ENCODE measurements at regions not wholly inside any gene's neighbourhood (a gene's known extent, or its start where the extent isn't known, plus 50 kb on each side); places are given as distances from the start of the nearest gene placed in this dataset.
A peak's percentile ranks its signal among the peaks of the same experiment; 100 is the strongest.

- WGBS (ENCODE audit: insufficient coverage) = no CpG with 5 or more reads among the region's 2 CpGs
- no peak overlapping the region for H3K27ac ChIP-seq (ENCODE audit: insufficient read depth in 1 of 2, low read depth in 1 of 2, low read length in 2 of 2, poor library complexity in 1 of 2, severe bottlenecking in 2 of 2)
- no peaks in the 10 kb centered on the region for H3K27me3 ChIP-seq (replicated peaks in 2 of 5; ENCODE audit: control insufficient read depth in 4 of 5, insufficient read depth in 5 of 5, low read length in 4 of 5)
- CTCF ChIA-PET = no interaction called here
- POLR2A ChIA-PET = no interaction called here
- no peak for DNase-seq
- no peaks in the 10 kb centered on the region for H3K36me3 ChIP-seq (ENCODE audit: control insufficient read depth in 4 of 4, insufficient read depth in 4 of 4, low read length in 3 of 4)
- H3K4me1 ChIP-seq (ENCODE audit: control extremely low read depth in 1 of 4, control insufficient read depth in 4 of 4, insufficient read depth in 4 of 4, low read length in 3 of 4) = peaks cover 0 to 23% (median 0%) of the 10 kb centered on the region in 4 experiments
- H3K4me3 ChIP-seq (ENCODE audit: control insufficient read depth in 1 of 7, extremely low read depth in 1 of 7, insufficient read depth in 4 of 7, low read depth in 2 of 7, low read length in 6 of 7) = no peak overlapping the region
- H3K9me3 ChIP-seq (ENCODE audit: control extremely low read depth in 1 of 5, control insufficient read depth in 4 of 5, insufficient read depth in 2 of 5, low read depth in 1 of 5, low read length in 4 of 5) = peaks cover 0 to 8% (median 0%) of the 10 kb centered on the region in 5 experiments
These were observed 252.9 kb downstream of the SNX13 start for GRCh38 chr7:17687361-17687760.

- H3K27ac ChIP-seq (ENCODE audit: insufficient read depth in 1 of 2, low read depth in 1 of 2, low read length in 2 of 2, poor library complexity in 1 of 2, severe bottlenecking in 2 of 2) = no peak overlapping the region
- CTCF ChIA-PET = interaction anchor here (1.2 to 2.3 kb wide), 4 partner anchors 8 to 17 kb away, joined by 3 to 10 read pairs (median 4); no protein-coding TSS in a partner anchor
These were observed 250.9 kb downstream of the SNX13 start for GRCh38 chr7:17689361-17689902.

GRCh38 chr7:17690030-17690429 is 250.3 kb downstream of the SNX13 start:
- no peak overlapping the region for H3K27ac ChIP-seq (ENCODE audit: insufficient read depth in 1 of 2, low read depth in 1 of 2, low read length in 2 of 2, poor library complexity in 1 of 2, severe bottlenecking in 2 of 2)

More at GRCh38 chr7:17689361-17689902, 250.9 kb downstream of the SNX13 start:
- Histone ChIP-seq H3K27me3 (replicated peaks in 2 of 5; ENCODE audit: control insufficient read depth in 4 of 5, insufficient read depth in 5 of 5, low read length in 4 of 5) (no peaks in the 10 kb centered on the region), H3K36me3 (ENCODE audit: control insufficient read depth in 4 of 4, insufficient read depth in 4 of 4, low read length in 3 of 4) (no peaks in the 10 kb centered on the region), H3K4me1 (ENCODE audit: control extremely low read depth in 1 of 4, control insufficient read depth in 4 of 4, insufficient read depth in 4 of 4, low read length in 3 of 4) (peaks cover 0 to 28% (median 0%) of the 10 kb centered on the region in 4 experiments), H3K9me3 (ENCODE audit: control extremely low read depth in 1 of 5, control insufficient read depth in 4 of 5, insufficient read depth in 2 of 5, low read depth in 1 of 5, low read length in 4 of 5) (peaks cover 0 to 8% (median 0%) of the 10 kb centered on the region in 5 experiments), H3K4me3 (ENCODE audit: control insufficient read depth in 1 of 7, extremely low read depth in 1 of 7, insufficient read depth in 4 of 7, low read depth in 2 of 7, low read length in 6 of 7) (no peak overlapping the region)
- POLR2A ChIA-PET = no interaction called here
- WGBS (ENCODE audit: insufficient coverage) = no CpG with 5 or more reads among the region's 5 CpGs
- no peak for DNase-seq

GRCh38 chr7:17696422-17696821 is 243.9 kb downstream of the SNX13 start:
- Histone ChIP-seq H3K36me3 (ENCODE audit: control insufficient read depth in 4 of 4, insufficient read depth in 4 of 4, low read length in 3 of 4) (no peaks in the 10 kb centered on the region), H3K9me3 (ENCODE audit: control extremely low read depth in 1 of 5, control insufficient read depth in 4 of 5, insufficient read depth in 2 of 5, low read depth in 1 of 5, low read length in 4 of 5) (peaks cover 4 to 34% (median 18%) of the 10 kb centered on the region in 5 experiments), H3K4me1 (ENCODE audit: control extremely low read depth in 1 of 4, control insufficient read depth in 4 of 4, insufficient read depth in 4 of 4, low read length in 3 of 4) (peaks cover 0 to 12% (median 0%) of the 10 kb centered on the region in 4 experiments), H3K4me3 (ENCODE audit: control insufficient read depth in 1 of 7, extremely low read depth in 1 of 7, insufficient read depth in 4 of 7, low read depth in 2 of 7, low read length in 6 of 7) (no peak overlapping the region), H3K27me3 (replicated peaks in 2 of 5; ENCODE audit: control insufficient read depth in 4 of 5, insufficient read depth in 5 of 5, low read length in 4 of 5) (no peaks in the 10 kb centered on the region), H3K27ac (ENCODE audit: insufficient read depth in 1 of 2, low read depth in 1 of 2, low read length in 2 of 2, poor library complexity in 1 of 2, severe bottlenecking in 2 of 2) (no peak overlapping the region)
- no peak for DNase-seq
- ChIA-PET CTCF (no interaction called here), POLR2A (no interaction called here)
- 98% methylated on average over 4 of the region's 6 CpGs for whole genome bisulfite sequencing (ENCODE audit: insufficient coverage)

More at GRCh38 chr7:17690030-17690429, 250.3 kb downstream of the SNX13 start:
- DNase-seq = peak; percentile 20 to 74 (median 72)
- H3K4me1 ChIP-seq (ENCODE audit: control extremely low read depth in 1 of 4, control insufficient read depth in 4 of 4, insufficient read depth in 4 of 4, low read length in 3 of 4) = peaks cover 0 to 28% (median 0%) of the 10 kb centered on the region in 4 experiments
- WGBS (ENCODE audit: insufficient coverage) = 0% methylated on average over 2 of the region's 4 CpGs
- ChIA-PET POLR2A (no interaction called here), CTCF (interaction anchor here (1.2 to 2.3 kb wide), 3 partner anchors 9 to 11 kb away, joined by 3 to 10 read pairs (median 6); no protein-coding TSS in a partner anchor)
- no peaks in the 10 kb centered on the region for H3K36me3 ChIP-seq (ENCODE audit: control insufficient read depth in 4 of 4, insufficient read depth in 4 of 4, low read length in 3 of 4)
- H3K9me3 ChIP-seq (ENCODE audit: control extremely low read depth in 1 of 5, control insufficient read depth in 4 of 5, insufficient read depth in 2 of 5, low read depth in 1 of 5, low read length in 4 of 5) = peaks cover 0 to 8% (median 0%) of the 10 kb centered on the region in 5 experiments
- H3K27me3 ChIP-seq (replicated peaks in 2 of 5; ENCODE audit: control insufficient read depth in 4 of 5, insufficient read depth in 5 of 5, low read length in 4 of 5) = no peaks in the 10 kb centered on the region
- H3K4me3 ChIP-seq (ENCODE audit: control insufficient read depth in 1 of 7, extremely low read depth in 1 of 7, insufficient read depth in 4 of 7, low read depth in 2 of 7, low read length in 6 of 7) = no peak overlapping the region

- Histone ChIP-seq H3K4me1 (ENCODE audit: control extremely low read depth in 1 of 4, control insufficient read depth in 4 of 4, insufficient read depth in 4 of 4, low read length in 3 of 4) (peaks cover 0 to 6% (median 0%) of the 10 kb centered on the region in 4 experiments), H3K4me3 (ENCODE audit: control insufficient read depth in 1 of 7, extremely low read depth in 1 of 7, insufficient read depth in 4 of 7, low read depth in 2 of 7, low read length in 6 of 7) (no peak overlapping the region), H3K36me3 (ENCODE audit: control insufficient read depth in 4 of 4, insufficient read depth in 4 of 4, low read length in 3 of 4) (no peaks in the 10 kb centered on the region), H3K27ac (ENCODE audit: insufficient read depth in 1 of 2, low read depth in 1 of 2, low read length in 2 of 2, poor library complexity in 1 of 2, severe bottlenecking in 2 of 2) (no peak overlapping the region), H3K27me3 (replicated peaks in 2 of 5; ENCODE audit: control insufficient read depth in 4 of 5, insufficient read depth in 5 of 5, low read length in 4 of 5) (no peaks in the 10 kb centered on the region), H3K9me3 (ENCODE audit: control extremely low read depth in 1 of 5, control insufficient read depth in 4 of 5, insufficient read depth in 2 of 5, low read depth in 1 of 5, low read length in 4 of 5) (peaks cover 4 to 34% (median 18%) of the 10 kb centered on the region in 5 experiments)
- no peak for DNase-seq
- WGBS (ENCODE audit: insufficient coverage) = 92% methylated on average over 4 of the region's 4 CpGs
- CTCF ChIA-PET = interaction anchor here (0.7 kb wide), 1 partner anchor 1030 kb away, joined by 3 read pairs; no protein-coding TSS in a partner anchor
- POLR2A ChIA-PET = no interaction called here
These were observed 243.0 kb downstream of the SNX13 start for GRCh38 chr7:17697128-17697881.

DNA sequence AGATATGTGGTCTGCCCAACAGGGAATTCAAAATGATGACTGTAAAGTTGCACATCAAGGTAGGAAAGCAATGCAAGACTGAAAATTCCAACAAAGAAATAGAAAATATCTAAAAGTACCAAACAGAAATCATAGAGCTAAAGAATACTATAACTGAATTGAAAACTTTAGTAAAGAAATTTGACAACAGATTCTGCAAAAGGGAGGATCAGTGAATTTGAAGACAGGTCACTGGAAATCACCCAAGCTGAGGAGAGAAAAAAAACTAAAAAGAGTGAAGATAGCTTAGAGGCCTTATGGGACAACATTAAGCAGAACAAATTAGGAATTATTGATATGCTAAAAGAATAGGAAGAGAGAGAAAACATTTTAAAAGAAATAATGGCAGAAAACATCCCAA is 240.6 kb downstream of the SNX13 start:
- peak in 2 of 3 donors; percentile 13 to 17 for DNase-seq
- Histone ChIP-seq H3K27ac (ENCODE audit: insufficient read depth in 1 of 2, low read depth in 1 of 2, low read length in 2 of 2, poor library complexity in 1 of 2, severe bottlenecking in 2 of 2) (no peak overlapping the region), H3K27me3 (replicated peaks in 2 of 5; ENCODE audit: control insufficient read depth in 4 of 5, insufficient read depth in 5 of 5, low read length in 4 of 5) (no peaks in the 10 kb centered on the region), H3K4me3 (ENCODE audit: control insufficient read depth in 1 of 7, extremely low read depth in 1 of 7, insufficient read depth in 4 of 7, low read depth in 2 of 7, low read length in 6 of 7) (no peak overlapping the region), H3K4me1 (ENCODE audit: control extremely low read depth in 1 of 4, control insufficient read depth in 4 of 4, insufficient read depth in 4 of 4, low read length in 3 of 4) (no peaks in the 10 kb centered on the region), H3K36me3 (ENCODE audit: control insufficient read depth in 4 of 4, insufficient read depth in 4 of 4, low read length in 3 of 4) (no peaks in the 10 kb centered on the region), H3K9me3 (ENCODE audit: control extremely low read depth in 1 of 5, control insufficient read depth in 4 of 5, insufficient read depth in 2 of 5, low read depth in 1 of 5, low read length in 4 of 5) (peaks cover 4 to 34% (median 18%) of the 10 kb centered on the region in 5 experiments)
- ChIA-PET CTCF (interaction anchor here (2.5 kb wide), 1 partner anchor 17 kb away, joined by 14 read pairs; no protein-coding TSS in a partner anchor), POLR2A (no interaction called here)

DNA sequence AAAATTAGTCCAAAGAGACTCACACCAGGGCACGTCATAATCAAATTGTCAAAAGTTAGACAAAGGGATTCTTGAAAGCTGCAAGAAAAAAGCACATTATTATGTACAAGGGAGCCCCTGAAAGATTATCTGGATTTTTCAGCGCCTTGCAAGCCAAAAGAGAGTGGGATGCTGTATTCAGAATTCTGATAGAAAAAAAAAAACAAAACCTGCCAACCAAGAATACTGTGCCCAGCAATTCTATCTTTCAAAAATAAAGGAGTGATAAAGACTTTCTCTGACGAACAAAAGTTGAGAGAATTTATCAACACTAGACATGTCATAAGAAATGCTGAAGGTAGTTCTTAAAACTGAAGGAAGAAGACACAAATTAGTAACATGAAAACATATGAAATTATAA is 240.2 kb downstream of the SNX13 start:
- Histone ChIP-seq H3K36me3 (ENCODE audit: control insufficient read depth in 4 of 4, insufficient read depth in 4 of 4, low read length in 3 of 4) (no peaks in the 10 kb centered on the region), H3K27me3 (replicated peaks in 2 of 5; ENCODE audit: control insufficient read depth in 4 of 5, insufficient read depth in 5 of 5, low read length in 4 of 5) (no peaks in the 10 kb centered on the region), H3K4me1 (ENCODE audit: control extremely low read depth in 1 of 4, control insufficient read depth in 4 of 4, insufficient read depth in 4 of 4, low read length in 3 of 4) (no peaks in the 10 kb centered on the region), H3K9me3 (ENCODE audit: control extremely low read depth in 1 of 5, control insufficient read depth in 4 of 5, insufficient read depth in 2 of 5, low read depth in 1 of 5, low read length in 4 of 5) (peaks cover 4 to 34% (median 18%) of the 10 kb centered on the region in 5 experiments), H3K4me3 (ENCODE audit: control insufficient read depth in 1 of 7, extremely low read depth in 1 of 7, insufficient read depth in 4 of 7, low read depth in 2 of 7, low read length in 6 of 7) (no peak overlapping the region), H3K27ac (ENCODE audit: insufficient read depth in 1 of 2, low read depth in 1 of 2, low read length in 2 of 2, poor library complexity in 1 of 2, severe bottlenecking in 2 of 2) (no peak overlapping the region)
- CTCF ChIA-PET = interaction anchor here (0.6 to 2.5 kb wide), 3 partner anchors 10 to 653 kb away, joined by 3 to 14 read pairs (median 3); no protein-coding TSS in a partner anchor
- POLR2A ChIA-PET = no interaction called here
- WGBS (ENCODE audit: insufficient coverage) = no CpG with 5 or more reads among the region's 3 CpGs
- peak in 1 of 3 donors; percentile 15 for DNase-seq
